HuH-7 (cell line): ENCODE measurements at regions not wholly inside any gene's neighbourhood (a gene's known extent, or its start where the extent isn't known, plus 50 kb on each side); places are given as distances from the start of the nearest gene placed in this dataset.
"Not testable (repeated sequence)": the region's sequence is repeated elsewhere in the genome, so short reads cannot be mapped to it uniquely, and the experiment has no call there.

Experiments used
- DNase-seq: peaks from one replicate; pipeline ENCODE4 v3.0.0; 2011; ENCODE audit warnings: low spot score

- not testable (repeated sequence) for DNase-seq
Measured at GRCh38 chr7:131084336-131084735, 243.3 kb upstream of the MKLN1 start.

GRCh38 chr7:131087756-131088658 is 239.7 kb upstream of the MKLN1 start:
- DNase-seq: peak; percentile 20

- no peak for DNase-seq
Measured at GRCh38 chr7:131090188-131090587, 237.5 kb upstream of the MKLN1 start.

- DNase-seq: no peak
Measured at GRCh38 chr7:131090886-131091692, 236.6 kb upstream of the MKLN1 start.

GRCh38 chr7:131094685-131095084 is 233.0 kb upstream of the MKLN1 start:
- no peak for DNase-seq

GRCh38 chr7:131095346-131095745 is 232.3 kb upstream of the MKLN1 start:
- no peak for DNase-seq

GRCh38 chr7:131096267-131096927 is 231.3 kb upstream of the MKLN1 start:
- DNase-seq: no peak

- no peak for DNase-seq
Measured at GRCh38 chr7:131097662-131098376, 229.9 kb upstream of the MKLN1 start.

- no peak for DNase-seq
Measured at GRCh38 chr7:131098527-131098926, 229.1 kb upstream of the MKLN1 start.

GRCh38 chr7:131100357-131101054 is 227.2 kb upstream of the MKLN1 start:
- no peak for DNase-seq

GRCh38 chr7:131103997-131104396 is 223.7 kb upstream of the MKLN1 start:
- no peak for DNase-seq

- DNase-seq: no peak
Measured at GRCh38 chr7:131104596-131105293, 222.9 kb upstream of the MKLN1 start.

- peak; percentile 43 for DNase-seq
Measured at GRCh38 chr7:131105294-131105798, 222.3 kb upstream of the MKLN1 start.

GRCh38 chr7:131105799-131106680 is 221.6 kb upstream of the MKLN1 start:
- peak; percentile 89 for DNase-seq

- peak; percentile 52 for DNase-seq
Measured at GRCh38 chr7:131106681-131107336, 220.9 kb upstream of the MKLN1 start.

- DNase-seq: peak; percentile 89
Measured at GRCh38 chr7:131107337-131108211, 220.1 kb upstream of the MKLN1 start.

GRCh38 chr7:131108212-131108940 is 219.3 kb upstream of the MKLN1 start:
- DNase-seq: peak; percentile 18
